Neutrophil (primary cell): ENCODE measurements at regions not wholly inside any gene's neighbourhood (a gene's known extent, or its start where the extent isn't known, plus 50 kb on each side); places are given as distances from the start of the nearest gene placed in this dataset.

Experiments used
- H3K27ac ChIP-seq: fragments of 200-600 bp; sonication (generic); 2 replicates; pipeline ENCODE4 v1.5.1; 2016; ENCODE audit warnings: mild to moderate bottlenecking, moderate library complexity
- H3K27me3 ChIP-seq: fragments of 200-600 bp; sonication (generic); 2 replicates; pipeline ENCODE4 v1.6.0; 2016; ENCODE audit warnings: mild to moderate bottlenecking
- H3K36me3 ChIP-seq: fragments of 200-600 bp; sonication (generic); 2 replicates; pipeline ENCODE4 v1.5.1; 2017
- H3K4me1 ChIP-seq, 2 experiments: fragments of 200-600 bp in 1 of 2; sonication (generic) in 1 of 2; 1 replicate in 1 of 2; 2 replicates in 1 of 2; pipeline versions ENCODE4 v1.5.1 to v1.6.1; 2013 to 2016; ENCODE audit warnings: low read depth in 1 of 2, low read length in 1 of 2, mild to moderate bottlenecking in 1 of 2, moderate library complexity in 1 of 2; ENCODE audit not compliant: control insufficient read depth in 1 of 2, insufficient read depth in 1 of 2
- H3K4me3 ChIP-seq, 2 experiments: fragments of 200-600 bp in 1 of 2; sonication (generic) in 1 of 2; 1 replicate in 1 of 2; 2 replicates in 1 of 2; pipeline ENCODE4 v1.5.1; 2013 to 2016; ENCODE audit warnings: low read depth in 1 of 2, low read length in 1 of 2, mild to moderate bottlenecking in 1 of 2, moderate library complexity in 1 of 2
- H3K9me3 ChIP-seq: fragments of 200-600 bp; sonication (generic); 2 replicates; pipeline ENCODE4 v1.5.1; 2016
- CTCF ChIP-seq: fragments of 200-600 bp; sonication (generic); IDR thresholded peaks from 2 replicates; pipeline ENCODE4 v1.5.1; 2016; ENCODE audit warnings: antibody characterized with exemption

- Histone ChIP-seq H3K27me3 (no peaks in the 10 kb centered on the region), H3K4me3 (no peak overlapping the region), H3K4me1 (no peaks in the 10 kb centered on the region), H3K27ac (no peak overlapping the region), H3K36me3 (no peaks in the 10 kb centered on the region), H3K9me3 (no peaks in the 10 kb centered on the region)
- no peak for TF ChIP-seq CTCF
These were observed 372.7 kb upstream of the TENM4 start for GRCh38 chr11:79813551-79813950.

GRCh38 chr11:79809487-79809886 lies 368.7 kb upstream of the TENM4 start:
- TF ChIP-seq CTCF = no peak
- H3K9me3 ChIP-seq = no peaks in the 10 kb centered on the region
- no peaks in the 10 kb centered on the region for H3K27me3 ChIP-seq
- H3K4me1 ChIP-seq = no peaks in the 10 kb centered on the region
- H3K4me3 ChIP-seq = no peak overlapping the region
- no peak overlapping the region for H3K27ac ChIP-seq
- H3K36me3 ChIP-seq = no peaks in the 10 kb centered on the region

GRCh38 chr11:79807506-79807905 lies 366.7 kb upstream of the TENM4 start:
- H3K36me3 ChIP-seq = no peaks in the 10 kb centered on the region
- no peak overlapping the region for H3K27ac ChIP-seq
- no peak for TF ChIP-seq CTCF

GRCh38 chr11:79796704-79797103 lies 355.9 kb upstream of the TENM4 start:
- Histone ChIP-seq H3K4me3 (no peak overlapping the region), H3K9me3 (no peaks in the 10 kb centered on the region), H3K4me1 (no peaks in the 10 kb centered on the region), H3K36me3 (no peaks in the 10 kb centered on the region), H3K27ac (no peak overlapping the region), H3K27me3 (no peaks in the 10 kb centered on the region)
- TF ChIP-seq CTCF = no peak

More at GRCh38 chr11:79807506-79807905, 366.7 kb upstream of the TENM4 start:
- H3K9me3 ChIP-seq = no peaks in the 10 kb centered on the region
- no peaks in the 10 kb centered on the region for H3K4me1 ChIP-seq
- no peaks in the 10 kb centered on the region for H3K27me3 ChIP-seq
- H3K4me3 ChIP-seq = no peak overlapping the region

GRCh38 chr11:79794484-79795393 lies 353.9 kb upstream of the TENM4 start:
- Histone ChIP-seq H3K36me3 (no peaks in the 10 kb centered on the region), H3K4me3 (no peak overlapping the region), H3K27me3 (no peaks in the 10 kb centered on the region), H3K4me1 (no peaks in the 10 kb centered on the region), H3K27ac (no peak overlapping the region), H3K9me3 (no peaks in the 10 kb centered on the region)
- TF ChIP-seq CTCF = no peak
